ENCODE measurements at regions not wholly inside any gene's neighbourhood (a gene's known extent, or its start where the extent isn't known, plus 50 kb on each side); places are given as distances from the start of the nearest gene placed in this dataset.

DNA sequence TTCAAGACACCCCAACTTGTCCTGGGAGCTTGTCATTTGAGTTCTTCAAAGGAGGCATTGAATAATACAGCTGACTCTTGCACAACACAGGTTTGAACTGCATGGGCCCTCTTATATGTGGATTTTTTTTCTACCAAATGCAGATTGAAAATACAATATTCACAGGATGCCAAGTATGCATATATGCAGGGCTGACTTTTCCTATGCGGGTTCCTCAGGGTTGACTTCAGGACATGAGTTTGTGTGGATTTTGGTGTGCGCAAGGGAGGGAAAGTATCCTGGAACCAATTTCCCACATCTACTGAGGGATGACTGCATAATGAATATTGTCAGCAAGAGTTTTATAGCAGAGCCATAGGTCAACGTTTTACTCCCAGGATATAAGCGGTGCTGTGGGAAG lies 70.0 kb upstream of the RALY start:
- 89% methylated on average over 4 of the region's 4 CpGs; no CpG with 5 or more reads in 1 of the 2 donors for WGBS, 2 donors (ENCODE audit: low coverage in 1 of 2)
- in situ Hi-C loops (cut with MboI; ENCODE audit: low pct_ligation_motif_present in 1 of 4, low pct_unique_long_range_greater_than_20kb in 1 of 4, low sequenced_read_pairs in 3 of 4) (no loop called here), intact Hi-C loops (cut with DNase I; ENCODE audit: low total_unique reads) (no loop called here)
- H3K27ac ChIP-seq, result no peak overlapping the region
- DNase-seq, result no peak
- H3K4me1 ChIP-seq, result no peaks in the 10 kb centered on the region
- H3K4me3 ChIP-seq, result no peak overlapping the region
- no peaks in the 10 kb centered on the region for H3K27me3 ChIP-seq
- no peak for TF ChIP-seq POLR2AphosphoS5 (IDR thresholded peaks at IDR 0.05)
- TF ChIP-seq, protein P1, sequence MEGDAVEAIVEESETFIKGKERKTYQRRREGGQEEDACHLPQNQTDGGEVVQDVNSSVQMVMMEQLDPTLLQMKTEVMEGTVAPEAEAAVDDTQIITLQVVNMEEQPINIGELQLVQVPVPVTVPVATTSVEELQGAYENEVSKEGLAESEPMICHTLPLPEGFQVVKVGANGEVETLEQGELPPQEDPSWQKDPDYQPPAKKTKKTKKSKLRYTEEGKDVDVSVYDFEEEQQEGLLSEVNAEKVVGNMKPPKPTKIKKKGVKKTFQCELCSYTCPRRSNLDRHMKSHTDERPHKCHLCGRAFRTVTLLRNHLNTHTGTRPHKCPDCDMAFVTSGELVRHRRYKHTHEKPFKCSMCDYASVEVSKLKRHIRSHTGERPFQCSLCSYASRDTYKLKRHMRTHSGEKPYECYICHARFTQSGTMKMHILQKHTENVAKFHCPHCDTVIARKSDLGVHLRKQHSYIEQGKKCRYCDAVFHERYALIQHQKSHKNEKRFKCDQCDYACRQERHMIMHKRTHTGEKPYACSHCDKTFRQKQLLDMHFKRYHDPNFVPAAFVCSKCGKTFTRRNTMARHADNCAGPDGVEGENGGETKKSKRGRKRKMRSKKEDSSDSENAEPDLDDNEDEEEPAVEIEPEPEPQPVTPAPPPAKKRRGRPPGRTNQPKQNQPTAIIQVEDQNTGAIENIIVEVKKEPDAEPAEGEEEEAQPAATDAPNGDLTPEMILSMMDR (IDR thresholded peaks at IDR 0.05), result no peak
- no peak for TF ChIP-seq EP300 (IDR thresholded peaks at IDR 0.05; ENCODE audit: low read depth)
- TF ChIP-seq POLR2A (IDR thresholded peaks at IDR 0.05), result no peak
- no peaks in the 10 kb centered on the region for H3K36me3 ChIP-seq
- no peaks in the 10 kb centered on the region for H3K9me3 ChIP-seq

DNA sequence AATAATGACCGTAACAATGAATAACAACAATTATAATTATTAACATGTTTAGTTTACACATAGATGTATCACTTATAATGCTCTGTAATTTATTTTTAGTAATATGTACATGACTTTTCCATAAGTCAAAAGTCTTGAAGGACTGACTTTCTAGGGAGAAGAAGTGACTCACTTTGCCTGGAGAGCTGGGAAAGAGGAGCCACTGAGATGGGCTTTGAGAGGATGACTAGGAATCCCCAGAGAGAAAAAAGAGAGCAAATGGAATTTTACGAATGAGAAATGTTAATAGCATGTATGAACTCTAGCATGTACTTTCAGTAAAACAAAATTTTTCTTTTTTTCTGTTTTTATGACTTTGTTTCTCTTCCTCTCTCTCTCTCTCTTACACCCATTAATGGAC lies 67.8 kb upstream of the RALY start:
- Histone ChIP-seq H3K27me3 (no peaks in the 10 kb centered on the region), H3K9me3 (no peaks in the 10 kb centered on the region), H3K36me3 (no peaks in the 10 kb centered on the region), H3K4me1 (no peaks in the 10 kb centered on the region), H3K4me3 (no peak overlapping the region), H3K27ac (no peak overlapping the region)
- in situ Hi-C loops (cut with MboI; ENCODE audit: low pct_ligation_motif_present in 1 of 4, low pct_unique_long_range_greater_than_20kb in 1 of 4, low sequenced_read_pairs in 3 of 4) (loop anchor here (25.0 kb wide), 1 partner anchor 136 kb away; no protein-coding TSS in a partner anchor), intact Hi-C loops (cut with DNase I; ENCODE audit: low total_unique reads) (no loop called here)
- TF ChIP-seq EP300 (IDR thresholded peaks at IDR 0.05; ENCODE audit: low read depth), result no peak
- TF ChIP-seq, protein P1 (IDR thresholded peaks at IDR 0.05), result no peak
- DNase-seq, result no peak
- 82 to 86% methylated on average over 2 of the region's 2 CpGs for WGBS, 2 donors (ENCODE audit: low coverage in 1 of 2)

DNA sequence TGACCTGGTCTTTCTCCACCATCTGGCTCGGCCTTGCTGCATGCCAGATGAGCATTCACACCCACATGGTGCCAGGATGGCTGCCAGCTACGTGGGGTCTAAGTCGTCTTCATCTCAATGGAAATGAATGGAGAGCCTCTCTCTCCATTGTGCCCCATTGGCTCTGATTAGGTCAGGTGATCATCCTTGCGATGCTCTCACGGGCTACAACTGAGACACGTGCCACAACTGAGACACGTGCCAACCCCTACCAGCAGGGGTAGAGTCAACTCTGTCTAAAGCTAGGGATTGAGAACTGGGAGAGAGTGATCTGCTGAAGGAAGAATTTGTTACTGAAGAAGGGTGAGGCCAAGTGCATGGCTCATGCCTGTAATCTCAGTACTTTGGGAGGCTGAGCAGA lies 67.3 kb upstream of the RALY start:
- intact Hi-C loops (cut with DNase I; ENCODE audit: low total_unique reads), result no loop called here
- in situ Hi-C loops (cut with MboI; ENCODE audit: low pct_ligation_motif_present in 1 of 4, low pct_unique_long_range_greater_than_20kb in 1 of 4, low sequenced_read_pairs in 3 of 4), result loop anchor here (25.0 kb wide), 1 partner anchor 136 kb away; no protein-coding TSS in a partner anchor
- WGBS, 2 donors (ENCODE audit: low coverage in 1 of 2), result 70 to 85% methylated on average over 2 to 7 of the region's 7 CpGs

DNA sequence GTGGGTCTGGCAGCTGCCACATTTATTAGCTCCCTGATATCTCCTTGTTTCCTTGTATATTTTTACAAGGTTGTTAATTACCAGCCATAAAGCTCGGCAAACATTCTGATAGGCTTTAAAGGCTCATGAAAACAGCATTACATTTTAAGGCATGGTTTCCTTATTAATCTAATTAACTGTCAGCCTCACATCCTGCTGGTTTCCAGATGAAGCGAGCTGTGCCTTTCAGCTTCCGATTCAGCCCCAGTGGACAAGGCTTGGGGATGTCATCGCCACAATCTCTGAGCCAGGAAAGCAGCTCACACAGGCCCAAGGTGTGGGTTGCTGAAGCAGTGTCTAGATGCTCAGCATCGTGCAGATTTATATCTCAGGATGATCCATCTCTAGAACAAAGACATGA lies 66.0 kb upstream of the RALY start:
- Histone ChIP-seq H3K4me1 (no peaks in the 10 kb centered on the region), H3K36me3 (no peaks in the 10 kb centered on the region), H3K27ac (no peak overlapping the region), H3K4me3 (no peak overlapping the region), H3K9me3 (no peaks in the 10 kb centered on the region), H3K27me3 (no peaks in the 10 kb centered on the region)
- WGBS, 2 donors (ENCODE audit: low coverage in 1 of 2), result 17 to 50% methylated on average over 1 to 5 of the region's 5 CpGs
- intact Hi-C loops (cut with DNase I; ENCODE audit: low total_unique reads), result no loop called here
- DNase-seq, result no peak
- TF ChIP-seq, protein P1 (IDR thresholded peaks at IDR 0.05), result no peak
- no peak for TF ChIP-seq POLR2AphosphoS5 (IDR thresholded peaks at IDR 0.05)
- TF ChIP-seq EP300 (IDR thresholded peaks at IDR 0.05; ENCODE audit: low read depth), result no peak
- TF ChIP-seq POLR2A (IDR thresholded peaks at IDR 0.05), result no peak
- in situ Hi-C loops (cut with MboI; ENCODE audit: low pct_ligation_motif_present in 1 of 4, low pct_unique_long_range_greater_than_20kb in 1 of 4, low sequenced_read_pairs in 3 of 4), result loop anchor here (25.0 kb wide), 1 partner anchor 135 kb away; no protein-coding TSS in a partner anchor

More for the DNA sequence above, 67.3 kb upstream of the RALY start:
- DNase-seq, result no peak
- H3K27me3 ChIP-seq, result no peaks in the 10 kb centered on the region
- no peaks in the 10 kb centered on the region for H3K4me1 ChIP-seq
- H3K4me3 ChIP-seq, result no peak overlapping the region
- H3K9me3 ChIP-seq, result no peaks in the 10 kb centered on the region
- no peak overlapping the region for H3K27ac ChIP-seq
- H3K36me3 ChIP-seq, result no peaks in the 10 kb centered on the region
- TF ChIP-seq, protein P1 (IDR thresholded peaks at IDR 0.05), result no peak
- TF ChIP-seq POLR2AphosphoS5 (IDR thresholded peaks at IDR 0.05) (no peak), POLR2A (IDR thresholded peaks at IDR 0.05) (no peak), EP300 (IDR thresholded peaks at IDR 0.05; ENCODE audit: low read depth) (no peak)
